ENCODE measurements at regions not wholly inside any gene's neighbourhood (a gene's known extent, or its start where the extent isn't known, plus 50 kb on each side); places are given as distances from the start of the nearest gene placed in this dataset.
"Not testable (repeated sequence)": the region's sequence is repeated elsewhere in the genome, so short reads cannot be mapped to it uniquely, and the experiment has no call there.

DNA sequence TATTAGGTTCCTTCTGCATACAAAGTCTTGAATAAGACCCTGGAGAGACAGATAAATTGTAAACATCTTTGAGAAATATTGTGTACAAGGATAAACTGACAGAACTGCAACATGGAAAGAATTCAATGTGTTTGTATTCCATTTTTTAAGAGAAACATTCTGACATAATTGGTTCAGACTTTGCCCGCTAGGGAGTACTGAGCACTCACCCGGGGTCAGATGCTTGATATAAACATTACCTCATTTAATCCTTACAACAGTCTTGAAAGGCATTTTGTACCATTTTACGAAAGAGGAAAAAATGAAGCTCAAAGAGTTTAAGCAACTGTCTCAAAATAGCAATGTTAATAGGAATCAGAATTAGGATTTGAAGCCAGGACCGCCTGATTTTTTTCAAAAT, 416.7 kb upstream of the CRIM1 start:
- no peak for DNase-seq (ENCODE audit: low read depth)

DNA sequence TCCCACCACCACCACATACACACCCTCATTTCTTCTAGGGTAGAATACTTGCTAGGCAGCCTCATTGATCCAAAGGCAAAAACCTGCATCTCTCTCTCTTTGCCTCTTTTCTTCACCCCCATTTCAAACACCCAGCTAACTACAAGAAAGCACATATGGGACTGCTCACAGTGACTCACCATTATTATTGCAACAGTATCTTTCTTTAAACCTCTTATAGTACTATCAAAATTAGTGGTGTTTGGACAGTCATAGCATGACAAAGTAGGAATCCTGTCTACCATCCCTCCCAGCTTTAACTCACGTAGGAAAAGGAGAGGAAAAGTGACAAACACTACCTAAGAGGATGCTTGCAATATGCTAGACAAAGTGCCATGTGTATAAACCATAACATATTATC, 422.5 kb upstream of the CRIM1 start:
- DNase-seq (ENCODE audit: low read depth) = no peak

DNA sequence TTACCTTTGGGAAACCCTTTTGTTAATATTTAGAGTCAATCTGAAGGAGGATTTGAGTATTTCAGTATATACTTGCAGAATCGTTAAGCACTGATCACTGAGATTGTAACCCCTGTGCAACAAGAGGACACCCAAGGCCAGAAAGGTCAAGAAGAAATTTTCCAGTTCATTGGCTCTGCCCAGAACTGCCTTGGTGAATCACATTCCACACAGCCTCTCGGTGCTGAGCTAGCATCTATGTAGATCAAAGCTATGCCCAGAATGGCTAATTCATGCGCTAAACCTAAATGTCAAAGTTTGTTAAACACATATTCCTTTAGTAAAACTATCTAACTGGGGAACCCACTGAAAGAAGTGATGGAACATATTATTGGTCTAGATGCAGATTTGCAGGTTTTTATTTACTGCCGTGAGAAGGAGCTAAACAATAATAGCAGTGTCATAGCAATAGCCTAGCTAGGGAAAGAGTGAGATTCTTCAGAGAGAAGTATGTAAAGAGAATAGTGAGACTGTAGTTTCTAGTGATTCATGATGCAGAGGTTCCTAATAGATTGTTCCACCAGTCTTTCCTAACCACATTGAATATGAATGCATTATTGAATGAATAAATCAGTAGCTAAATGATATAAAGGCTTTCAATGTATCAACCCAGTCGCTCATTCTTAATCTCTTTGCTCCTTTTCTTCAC, 423.2 kb upstream of the CRIM1 start:
- DNase-seq (ENCODE audit: low read depth) = no peak

DNA sequence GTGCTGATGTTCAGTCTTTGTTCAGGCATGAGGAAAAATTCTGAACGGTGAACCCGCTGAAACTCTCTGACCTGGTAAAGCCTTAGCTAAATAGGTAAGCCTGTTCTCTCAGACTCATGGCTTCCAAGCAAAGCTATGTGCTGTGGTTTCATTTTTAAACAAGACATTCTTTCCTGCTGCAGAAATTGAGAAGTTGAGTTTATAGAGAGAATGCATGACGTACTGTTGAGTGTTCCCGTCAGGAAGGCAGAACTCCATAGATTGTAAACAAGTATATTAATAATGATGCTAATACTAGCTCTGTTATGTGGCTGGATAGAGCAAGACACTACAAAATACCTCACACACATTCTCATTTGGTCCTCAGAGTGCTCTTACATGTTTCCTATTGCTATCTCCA, 424.0 kb upstream of the CRIM1 start:
- DNase-seq (ENCODE audit: low read depth) = no peak

- no peak for DNase-seq (ENCODE audit: low read depth)
These were observed 424.5 kb upstream of the CRIM1 start for GRCh38 chr2:35931115-35931514.

DNA sequence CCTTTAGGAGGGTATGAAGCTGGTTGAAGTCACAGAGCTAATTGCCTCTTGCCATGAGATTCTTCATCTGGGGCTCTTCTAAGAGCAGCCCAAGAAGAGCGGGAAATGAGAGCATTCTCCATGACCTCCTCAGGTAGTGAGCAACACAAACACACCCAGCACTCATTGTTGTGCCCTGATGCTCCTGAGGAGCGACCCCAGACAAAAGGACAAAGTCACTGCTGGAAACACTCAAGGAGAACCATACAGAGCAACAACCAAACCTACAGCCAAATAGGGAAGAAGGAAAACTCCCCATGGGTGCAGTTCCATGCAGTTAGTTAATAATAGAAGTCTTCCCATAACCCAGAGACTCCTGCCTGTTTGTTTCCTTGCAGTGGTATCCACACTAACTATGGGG, 426.0 kb upstream of the CRIM1 start:
- no peak for DNase-seq (ENCODE audit: low read depth)

- no peak for DNase-seq (ENCODE audit: low read depth)
These were observed 435.5 kb upstream of the CRIM1 start for GRCh38 chr2:35920061-35920460.

- no peak for DNase-seq (ENCODE audit: low read depth)
These were observed 440.3 kb upstream of the CRIM1 start for GRCh38 chr2:35915261-35915660.

DNA sequence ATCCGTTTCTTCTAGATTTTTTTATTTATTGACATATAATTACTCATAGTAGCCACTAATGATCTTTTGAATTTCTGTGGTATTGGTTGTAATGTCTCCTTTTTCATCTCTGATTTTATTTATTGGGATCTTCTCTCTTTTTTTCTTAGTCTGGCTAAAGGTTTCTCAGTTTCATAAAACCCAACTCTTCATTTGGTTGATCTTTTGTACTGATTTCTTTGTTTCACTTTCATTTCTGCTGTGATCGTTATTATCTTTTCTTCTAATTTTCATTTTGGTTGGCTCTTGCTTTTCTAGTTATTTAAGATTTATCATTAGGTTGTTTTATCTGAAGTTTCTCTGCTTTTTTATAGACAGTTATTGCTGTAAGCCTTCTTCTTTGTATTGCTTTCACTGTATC, 463.6 kb upstream of the CRIM1 start:
- DNase-seq (ENCODE audit: low read depth) = no peak

DNA sequence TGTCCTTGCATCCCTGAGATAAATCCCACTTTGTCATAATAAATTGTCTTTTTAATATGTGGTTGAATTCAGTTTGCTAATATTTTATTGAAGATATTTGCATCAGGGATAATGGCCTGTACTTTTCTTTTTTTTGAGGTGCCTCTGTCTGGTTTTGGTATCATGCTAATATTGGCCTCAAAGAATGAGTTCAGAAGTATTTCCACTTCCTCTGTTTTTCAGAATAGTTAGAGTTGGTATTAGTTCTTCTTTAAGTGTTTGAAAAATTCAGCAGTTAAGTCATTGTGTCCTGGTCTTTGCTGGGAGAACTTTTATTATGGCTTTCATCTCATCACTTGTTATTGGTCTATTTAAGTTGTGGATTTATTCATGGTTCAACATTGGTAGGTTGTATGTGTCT, 464.1 kb upstream of the CRIM1 start:
- no peak for DNase-seq (ENCODE audit: low read depth)

GRCh38 chr2:35887146-35887545, 468.4 kb upstream of the CRIM1 start:
- no peak for DNase-seq (ENCODE audit: low read depth)

DNA sequence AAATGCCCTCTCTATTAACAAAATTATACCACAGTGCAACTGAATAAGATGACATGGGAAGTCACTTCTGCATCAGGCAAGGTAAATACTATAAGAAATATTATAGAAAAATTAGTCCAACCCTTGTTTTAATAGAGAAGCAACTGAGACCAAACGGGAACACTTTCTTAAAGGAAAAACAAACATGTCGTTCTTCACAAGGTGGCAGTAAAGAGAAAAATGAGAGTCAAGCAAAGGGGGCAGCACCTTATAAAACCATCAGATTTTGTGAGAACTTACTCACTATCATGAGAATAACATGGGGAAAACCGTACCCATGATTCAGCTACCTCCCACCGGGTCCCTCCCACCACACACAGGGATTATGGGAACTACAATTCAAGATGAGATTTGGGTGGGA, 481.7 kb upstream of the CRIM1 start:
- DNase-seq (ENCODE audit: low read depth) = no peak

DNA sequence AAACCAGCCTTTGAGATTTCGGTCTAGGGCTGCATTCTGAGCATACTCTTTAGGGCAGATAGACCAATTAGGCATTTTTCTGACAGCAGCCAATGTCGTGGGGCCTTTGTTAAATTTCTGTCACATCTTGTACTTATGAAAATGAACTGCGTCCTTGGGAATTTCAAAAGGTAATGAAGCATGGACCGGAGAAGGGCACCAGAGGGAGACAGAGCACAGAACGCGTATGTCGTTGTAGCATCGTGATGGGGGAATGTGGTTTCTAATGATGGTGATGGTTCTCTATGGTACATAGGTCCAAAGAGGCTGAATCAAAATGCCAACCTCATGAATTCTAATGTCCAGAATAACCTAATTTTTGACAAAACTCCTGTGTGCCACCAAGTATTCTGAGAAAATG, 483.9 kb upstream of the CRIM1 start:
- no peak for DNase-seq (ENCODE audit: low read depth)

DNA sequence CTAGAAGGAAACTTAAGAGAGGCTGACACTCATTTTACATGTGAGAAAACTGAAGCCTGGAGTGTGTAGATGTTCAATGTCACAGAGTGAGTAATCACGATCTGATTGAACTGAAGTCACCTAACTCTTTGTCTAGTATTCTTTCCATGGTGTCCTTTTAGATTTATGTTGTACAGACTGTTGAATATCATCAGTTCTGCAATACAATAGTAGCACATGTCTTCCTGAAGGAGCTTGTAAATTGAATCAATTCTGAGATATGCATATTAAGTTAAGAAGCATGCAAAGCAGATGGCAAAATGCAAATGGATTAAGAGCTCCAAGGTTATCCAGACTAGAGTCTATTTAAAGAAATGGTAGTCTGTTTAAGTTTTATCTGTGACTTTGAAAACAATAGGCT, 484.9 kb upstream of the CRIM1 start:
- no peak for DNase-seq (ENCODE audit: low read depth)

DNA sequence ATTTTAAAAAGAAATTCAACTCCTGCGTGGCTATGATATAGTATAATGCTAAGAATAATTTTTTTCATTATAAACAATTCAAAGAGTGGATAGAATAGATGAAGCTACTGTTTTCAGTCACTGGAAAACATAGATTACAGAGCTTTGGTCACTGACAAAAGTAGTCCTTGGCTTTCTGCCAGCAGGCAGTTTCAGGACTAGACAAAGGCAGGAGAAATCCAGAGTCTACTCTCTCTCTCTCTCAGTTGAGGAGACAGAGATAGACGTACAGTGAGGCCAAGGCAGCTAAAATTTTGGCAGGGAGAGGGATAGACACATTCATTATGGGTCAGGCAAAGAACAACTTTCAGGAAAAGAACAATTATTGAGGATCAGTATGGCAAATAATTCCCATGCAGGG, 491.4 kb upstream of the CRIM1 start:
- DNase-seq (ENCODE audit: low read depth) = no peak

GRCh38 chr2:35858216-35858615, 497.4 kb upstream of the CRIM1 start:
- no peak for DNase-seq (ENCODE audit: low read depth)

DNA sequence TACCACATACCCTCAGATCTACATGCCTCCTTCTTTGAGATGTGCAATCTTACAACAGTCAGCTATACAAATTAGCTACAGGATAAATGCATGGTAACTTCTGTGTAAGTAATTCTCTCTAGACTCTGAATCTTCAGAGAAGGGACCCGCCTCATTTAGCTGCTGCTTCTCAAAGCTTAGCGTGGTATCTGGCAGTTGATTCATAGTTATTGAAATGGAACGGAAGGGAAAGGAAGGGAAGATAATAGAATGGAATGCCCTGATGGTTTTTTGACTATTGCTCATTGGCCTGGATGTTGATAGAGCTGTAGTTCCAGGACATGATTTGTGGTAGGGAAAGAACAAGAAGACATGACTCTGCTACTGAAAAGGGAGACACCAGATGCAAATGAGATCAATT, 498.1 kb upstream of the CRIM1 start:
- no peak for DNase-seq (ENCODE audit: low read depth)

DNA sequence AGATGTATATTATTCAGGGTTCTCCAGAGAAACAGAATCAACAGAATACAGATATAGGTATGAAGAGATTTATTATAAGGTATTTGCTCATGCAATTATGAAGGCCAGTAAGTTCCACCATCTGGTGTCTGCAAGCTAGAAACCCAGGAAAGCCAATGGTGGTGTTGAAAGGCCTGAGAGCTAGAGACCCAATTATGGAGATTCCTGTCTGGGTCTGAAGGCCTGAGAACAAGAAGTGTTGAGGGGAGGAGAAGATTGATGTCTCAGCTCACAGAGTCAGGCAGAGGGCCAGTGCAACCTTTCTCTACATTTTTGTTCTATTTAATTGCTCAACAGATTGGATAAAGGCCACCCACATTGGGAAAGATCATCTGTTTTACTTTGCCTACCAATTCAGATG, 524.2 kb upstream of the CRIM1 start:
- DNase-seq (ENCODE audit: low read depth) = no peak

GRCh38 chr2:35830833-35831232, 524.7 kb upstream of the CRIM1 start:
- DNase-seq (ENCODE audit: low read depth) = no peak

- no peak for DNase-seq (ENCODE audit: low read depth)
These were observed 528.5 kb upstream of the CRIM1 start for GRCh38 chr2:35827086-35827485.

DNA sequence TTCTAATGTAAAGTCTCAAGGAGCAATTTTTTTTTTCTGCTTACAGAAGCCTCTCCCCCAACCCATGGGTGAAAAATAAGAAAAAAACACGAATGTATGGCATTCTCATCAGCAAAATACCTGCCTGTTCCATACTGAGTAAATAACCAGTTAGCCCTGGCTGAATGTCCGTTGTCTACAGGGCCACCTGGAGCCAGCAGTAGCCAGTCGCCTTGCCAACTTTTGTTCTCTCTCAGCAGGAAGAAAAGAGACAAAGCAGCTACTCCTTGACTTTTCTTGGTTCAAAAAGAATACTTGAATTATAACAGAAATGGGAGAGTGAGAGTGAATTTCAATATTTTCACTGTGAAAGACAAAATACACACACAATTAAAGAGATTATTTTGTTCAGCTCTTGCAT, 532.9 kb upstream of the CRIM1 start:
- DNase-seq (ENCODE audit: low read depth) = no peak

- no peak for DNase-seq (ENCODE audit: low read depth)
These were observed 533.9 kb upstream of the CRIM1 start for GRCh38 chr2:35821675-35822074.

DNA sequence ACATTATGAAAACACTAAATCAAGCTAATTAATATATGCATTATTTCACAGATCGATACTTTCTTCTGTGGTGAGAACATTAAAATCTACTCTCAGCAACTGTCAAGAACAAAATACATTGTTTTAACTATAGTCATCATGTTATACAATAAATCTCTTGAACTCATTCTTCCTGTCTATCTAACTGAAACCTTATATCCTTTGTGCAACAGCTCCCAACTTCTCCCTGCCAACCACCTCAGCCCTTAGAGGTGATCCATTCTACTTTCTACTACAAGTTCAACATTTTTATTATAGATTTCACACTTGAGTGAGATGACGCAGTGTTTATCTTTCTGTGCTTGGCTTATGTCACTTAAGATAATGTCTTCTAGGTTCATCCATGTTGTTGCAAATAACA, 535.2 kb upstream of the CRIM1 start:
- no peak for DNase-seq (ENCODE audit: low read depth)

- DNase-seq (ENCODE audit: low read depth) = no peak
These were observed 536.5 kb upstream of the CRIM1 start for GRCh38 chr2:35819033-35819432.

GRCh38 chr2:35818359-35818758, 537.2 kb upstream of the CRIM1 start:
- not testable (repeated sequence) for DNase-seq (ENCODE audit: low read depth)

All from activated T-helper 9 cell treated with anti-CD3 and anti-CD28 coated beads, Interleukin-2, amount 50 U/mL, for 16 hours (primary cell).